Activated B cell treated with CpG ODN at 0.5 μM for 24 hours (primary cell): ENCODE measurements at regions not wholly inside any gene's neighbourhood (a gene's known extent, or its start where the extent isn't known, plus 50 kb on each side); places are given as distances from the start of the nearest gene placed in this dataset.

ENCODE experiments used
- ATAC-seq: fragments of 200-7000 bp; cut with Tn5 transposase; one replicate; pipeline ENCODE4 v1.10.0; 2021; ENCODE audit warnings: low read depth, mild to moderate bottlenecking, moderate library complexity
- CTCF ChIA-PET: fragments of 350-600 bp; sonication (Branson Sonifier 250); formaldehyde crosslinking; loops from one replicate; lab custom pipeline; 2021; ENCODE audit warnings: antibody characterized with exemption; lab: Charles Lee
- POLR2A ChIA-PET: fragments of 350-600 bp; sonication (Branson Sonifier 250); formaldehyde crosslinking; loops from one replicate; lab custom pipeline; 2021; ENCODE audit warnings: antibody characterized with exemption; lab: Charles Lee
- DNase-seq: peaks from one replicate; pipeline ENCODE4 v3.0.0; 2022
- H3K27ac Mint-ChIP-seq: one replicate; pipeline ENCODE4 v1.8.0; 2020; ENCODE audit warnings: mixed read lengths
- H3K27me3 Mint-ChIP-seq: one replicate; pipeline ENCODE4 v1.8.0; 2021; ENCODE audit warnings: mixed read lengths
- H3K36me3 Mint-ChIP-seq: one replicate; pipeline ENCODE4 v1.8.0; 2021; ENCODE audit warnings: low read depth, mixed read lengths
- H3K4me1 Mint-ChIP-seq: one replicate; pipeline ENCODE4 v1.8.0; 2021; ENCODE audit warnings: mixed read lengths
- H3K4me3 Mint-ChIP-seq: one replicate; pipeline ENCODE4 v1.8.0; 2020; ENCODE audit warnings: mild to moderate bottlenecking, mixed read lengths
- H3K9me3 Mint-ChIP-seq: one replicate; pipeline ENCODE4 v1.8.0; 2020; ENCODE audit warnings: mixed read lengths
- CTCF ChIP-seq: fragments of 200-600 bp; IDR thresholded peaks from one replicate; pipeline ENCODE4 v1.8.0; 2022; ENCODE audit warnings: antibody characterized with exemption, mild to moderate bottlenecking
- intact Hi-C: fragments of 100-400 bp; cut with micrococcal nuclease; formaldehyde crosslinking; loops from one replicate; pipeline ENCODE4 v1.15.1; 2024

GRCh38 chr6:98308564-98308963, 525.8 kb upstream of the POU3F2 start:
- H3K4me1 Mint-ChIP-seq = no peaks in the 10 kb centered on the region
- no peak for TF ChIP-seq CTCF

DNA sequence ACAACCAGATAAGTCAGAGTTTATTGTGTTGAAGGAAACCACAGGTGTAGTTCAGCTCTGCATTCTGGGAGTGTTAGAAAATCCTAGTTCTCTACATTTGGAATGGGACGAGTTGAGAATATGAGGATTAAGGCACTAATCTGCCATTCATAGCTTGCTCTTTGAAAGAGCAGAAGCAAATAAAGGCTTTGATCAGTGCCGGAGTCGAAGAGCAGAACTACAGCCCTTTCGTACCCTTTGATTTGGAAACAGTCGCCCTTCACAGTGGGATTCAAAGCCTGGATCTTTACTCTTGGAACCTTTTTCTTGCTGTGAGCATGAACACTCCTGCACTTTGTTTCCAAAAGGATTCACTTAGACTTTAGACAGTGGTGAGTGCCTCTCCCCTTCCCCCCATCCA, 523.9 kb upstream of the POU3F2 start:
- TF ChIP-seq CTCF = no peak
- CTCF ChIA-PET = no interaction called here

More at GRCh38 chr6:98308564-98308963, 525.8 kb upstream of the POU3F2 start:
- intact Hi-C loops = no loop called here
- H3K4me3 Mint-ChIP-seq = no peak overlapping the region
- no peak overlapping the region for H3K27ac Mint-ChIP-seq
- H3K36me3 Mint-ChIP-seq = no peaks in the 10 kb centered on the region
- DNase-seq (no peak), ATAC-seq (no peak)
- peaks cover 8% of the 10 kb centered on the region for H3K9me3 Mint-ChIP-seq
- POLR2A ChIA-PET = no interaction called here
- no peaks in the 10 kb centered on the region for H3K27me3 Mint-ChIP-seq
- CTCF ChIA-PET = no interaction called here

GRCh38 chr6:98323605-98324004, 510.8 kb upstream of the POU3F2 start:
- DNase-seq (no peak), ATAC-seq (no peak)
- TF ChIP-seq CTCF = no peak
- peaks cover 5% of the 10 kb centered on the region for H3K9me3 Mint-ChIP-seq
- H3K27ac Mint-ChIP-seq = no peak overlapping the region
- intact Hi-C loops = no loop called here
- ChIA-PET CTCF (no interaction called here), POLR2A (no interaction called here)
- no peaks in the 10 kb centered on the region for H3K27me3 Mint-ChIP-seq
- H3K4me3 Mint-ChIP-seq = no peak overlapping the region
- H3K36me3 Mint-ChIP-seq = no peaks in the 10 kb centered on the region
- H3K4me1 Mint-ChIP-seq = no peaks in the 10 kb centered on the region

More for the DNA sequence above, 523.9 kb upstream of the POU3F2 start:
- ATAC-seq = no peak
- Mint-ChIP-seq H3K36me3 (no peaks in the 10 kb centered on the region), H3K4me1 (no peaks in the 10 kb centered on the region), H3K27me3 (no peaks in the 10 kb centered on the region), H3K27ac (no peak overlapping the region), H3K4me3 (no peak overlapping the region), H3K9me3 (peaks cover 6% of the 10 kb centered on the region)
- POLR2A ChIA-PET = no interaction called here
- no peak for DNase-seq
- intact Hi-C loops = no loop called here

- H3K9me3 Mint-ChIP-seq = peaks cover 5% of the 10 kb centered on the region
- ChIA-PET CTCF (no interaction called here), POLR2A (no interaction called here)
- H3K4me1 Mint-ChIP-seq = no peaks in the 10 kb centered on the region
- no peak for DNase-seq
- H3K27ac Mint-ChIP-seq = no peak overlapping the region
- intact Hi-C loops = no loop called here
- H3K36me3 Mint-ChIP-seq = no peaks in the 10 kb centered on the region
- ATAC-seq = no peak
- no peak for TF ChIP-seq CTCF
- H3K27me3 Mint-ChIP-seq = no peaks in the 10 kb centered on the region
- H3K4me3 Mint-ChIP-seq = no peak overlapping the region
Measured at GRCh38 chr6:98324446-98324845, 509.9 kb upstream of the POU3F2 start.

DNA sequence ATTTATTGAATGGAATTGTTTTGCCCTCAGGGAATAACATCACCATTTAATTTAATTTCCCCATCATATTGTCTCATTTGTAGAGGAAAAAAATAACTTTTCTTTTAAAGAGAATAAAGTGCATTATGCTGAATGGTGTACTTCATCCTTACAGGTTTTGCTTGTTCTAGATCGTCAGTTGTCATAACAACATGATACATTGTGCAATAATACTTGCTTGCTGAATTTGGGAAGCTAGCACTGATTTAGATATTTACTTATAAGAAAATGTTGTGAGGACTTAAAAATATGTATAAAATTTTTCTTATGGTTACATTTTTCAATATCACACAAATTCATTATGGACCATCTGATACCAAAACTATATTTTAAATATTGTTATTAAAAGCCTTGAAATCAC, 509.0 kb upstream of the POU3F2 start:
- H3K9me3 Mint-ChIP-seq = peaks cover 4% of the 10 kb centered on the region
- H3K27me3 Mint-ChIP-seq = no peaks in the 10 kb centered on the region
- POLR2A ChIA-PET = no interaction called here
- DNase-seq (no peak), ATAC-seq (no peak)
- no peak for TF ChIP-seq CTCF
- no peaks in the 10 kb centered on the region for H3K4me1 Mint-ChIP-seq
- no peak overlapping the region for H3K4me3 Mint-ChIP-seq
- H3K36me3 Mint-ChIP-seq = no peaks in the 10 kb centered on the region
- H3K27ac Mint-ChIP-seq = no peak overlapping the region
- CTCF ChIA-PET = no interaction called here
- intact Hi-C loops = no loop called here
